ENCODE measurements at regions not wholly inside any gene's neighbourhood (a gene's known extent, or its start where the extent isn't known, plus 50 kb on each side); places are given as distances from the start of the nearest gene placed in this dataset.
"Not testable (repeated sequence)": the region's sequence is repeated elsewhere in the genome, so short reads cannot be mapped to it uniquely, and the experiment has no call there.

DNA sequence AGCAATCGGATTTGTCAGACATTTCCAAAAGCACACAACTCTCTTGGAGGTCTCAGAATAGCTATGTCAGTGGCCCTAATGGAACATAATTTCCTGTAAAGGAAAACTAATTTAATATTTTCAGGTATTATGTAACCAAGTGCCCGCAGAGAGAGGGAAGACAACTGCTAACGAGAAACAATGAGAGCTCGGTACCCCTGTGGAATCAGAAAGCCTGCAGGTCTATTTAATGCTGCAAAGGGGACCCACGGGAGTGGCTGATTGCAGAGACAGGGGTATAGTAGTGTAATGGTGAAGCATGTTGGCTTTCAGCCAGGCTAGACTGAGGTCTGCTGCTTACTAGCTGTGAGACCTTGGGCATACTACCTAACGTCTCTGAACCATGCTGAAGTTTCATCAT, 508.1 kb upstream of the BRINP1 start:
- ATAC-seq (ENCODE audit: low read depth in 2 of 2) (no peak), DNase-seq (no peak)
- Mint-ChIP-seq H3K27me3 (no peaks in the 10 kb centered on the region), H3K27ac (no peak overlapping the region), H3K9me3 (peaks cover 0 to 5% (median 2%) of the 10 kb centered on the region in 7 donors), H3K4me1 (no peaks in the 10 kb centered on the region), H3K4me3 (no peak overlapping the region), H3K36me3 (no peaks in the 10 kb centered on the region)
- H3K27me3 ChIP-seq (ENCODE audit: control insufficient read depth, insufficient read depth, low read length) = no peaks in the 10 kb centered on the region
- H3K4me3 ChIP-seq (ENCODE audit: low read depth, low read length) = no peak overlapping the region
- H3K4me1 ChIP-seq (ENCODE audit: control insufficient read depth, insufficient read depth, low read length, poor library complexity, severe bottlenecking) = no peaks in the 10 kb centered on the region
- no peak overlapping the region for H3K27ac ChIP-seq (ENCODE audit: insufficient read depth, low read length, poor library complexity, severe bottlenecking)
- H3K36me3 ChIP-seq (ENCODE audit: control insufficient read depth, insufficient read depth, low read length) = no peaks in the 10 kb centered on the region
- H3K9me3 ChIP-seq (ENCODE audit: control insufficient read depth in 2 of 2, low read length in 2 of 2) = no peaks in the 10 kb centered on the region

DNA sequence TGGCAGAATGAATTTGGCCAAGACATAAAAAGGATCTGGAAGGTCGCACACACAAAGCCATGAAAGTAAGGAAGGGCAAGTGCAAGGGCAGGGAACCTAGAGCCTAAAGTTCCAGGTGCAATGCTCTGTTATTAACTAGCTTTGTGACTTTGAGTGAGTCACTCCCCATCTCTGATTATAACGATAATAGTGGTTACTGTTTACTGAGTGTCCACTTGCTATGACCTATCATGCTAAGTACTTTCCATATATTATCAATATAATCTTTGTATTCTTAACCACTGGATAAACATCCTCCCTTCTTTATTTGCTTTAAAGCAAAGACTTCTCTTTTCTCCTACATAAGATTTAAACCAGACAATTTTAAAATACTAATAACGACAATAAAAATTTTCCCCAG, 504.6 kb upstream of the BRINP1 start:
- Histone ChIP-seq H3K9me3 (ENCODE audit: control insufficient read depth in 2 of 2, low read length in 2 of 2) (no peaks in the 10 kb centered on the region), H3K36me3 (ENCODE audit: control insufficient read depth, insufficient read depth, low read length) (no peaks in the 10 kb centered on the region), H3K27ac (ENCODE audit: insufficient read depth, low read length, poor library complexity, severe bottlenecking) (no peak overlapping the region), H3K4me3 (ENCODE audit: low read depth, low read length) (no peak overlapping the region), H3K4me1 (ENCODE audit: control insufficient read depth, insufficient read depth, low read length, poor library complexity, severe bottlenecking) (no peaks in the 10 kb centered on the region), H3K27me3 (ENCODE audit: control insufficient read depth, insufficient read depth, low read length) (no peaks in the 10 kb centered on the region)
- Mint-ChIP-seq H3K27ac (no peak overlapping the region), H3K4me3 (no peak overlapping the region), H3K27me3 (no peaks in the 10 kb centered on the region), H3K36me3 (no peaks in the 10 kb centered on the region), H3K9me3 (peaks cover 0 to 9% (median 2%) of the 10 kb centered on the region in 7 donors), H3K4me1 (no peaks in the 10 kb centered on the region)
- ATAC-seq (ENCODE audit: low read depth in 2 of 2) = no peak
- DNase-seq = no peak

- H3K27ac Mint-ChIP-seq; H3K9me3 Mint-ChIP-seq; H3K36me3 Mint-ChIP-seq; H3K4me1 Mint-ChIP-seq; H3K27ac ChIP-seq (ENCODE audit: insufficient read depth, low read length, poor library complexity, severe bottlenecking); H3K9me3 ChIP-seq (ENCODE audit: control insufficient read depth in 2 of 2, low read length in 2 of 2); H3K4me3 Mint-ChIP-seq; H3K36me3 ChIP-seq (ENCODE audit: control insufficient read depth, insufficient read depth, low read length); H3K27me3 Mint-ChIP-seq; H3K4me1 ChIP-seq (ENCODE audit: control insufficient read depth, insufficient read depth, low read length, poor library complexity, severe bottlenecking); H3K4me3 ChIP-seq (ENCODE audit: low read depth, low read length); H3K27me3 ChIP-seq (ENCODE audit: control insufficient read depth, insufficient read depth, low read length); DNase-seq; ATAC-seq (ENCODE audit: low read depth in 2 of 2): not testable (repeated sequence)
Observed at GRCh38 chr9:119870251-119870650, 501.0 kb upstream of the BRINP1 start.

- Mint-ChIP-seq H3K9me3 (peaks cover 1 to 9% (median 3%) of the 10 kb centered on the region in 7 donors), H3K4me1 (no peaks in the 10 kb centered on the region), H3K4me3 (no peak overlapping the region), H3K36me3 (no peaks in the 10 kb centered on the region), H3K27ac (no peak overlapping the region), H3K27me3 (no peaks in the 10 kb centered on the region)
- H3K4me3 ChIP-seq (ENCODE audit: low read depth, low read length) = no peak overlapping the region
- DNase-seq (no peak), ATAC-seq (ENCODE audit: low read depth in 2 of 2) (no peak)
- no peaks in the 10 kb centered on the region for H3K9me3 ChIP-seq (ENCODE audit: control insufficient read depth in 2 of 2, low read length in 2 of 2)
- H3K27ac ChIP-seq (ENCODE audit: insufficient read depth, low read length, poor library complexity, severe bottlenecking) = no peak overlapping the region
- H3K27me3 ChIP-seq (ENCODE audit: control insufficient read depth, insufficient read depth, low read length) = no peaks in the 10 kb centered on the region
- no peaks in the 10 kb centered on the region for H3K36me3 ChIP-seq (ENCODE audit: control insufficient read depth, insufficient read depth, low read length)
- no peaks in the 10 kb centered on the region for H3K4me1 ChIP-seq (ENCODE audit: control insufficient read depth, insufficient read depth, low read length, poor library complexity, severe bottlenecking)
Observed at GRCh38 chr9:119868694-119869093, 499.5 kb upstream of the BRINP1 start.

- no peak overlapping the region for H3K27ac ChIP-seq (ENCODE audit: insufficient read depth, low read length, poor library complexity, severe bottlenecking)
- H3K27me3 ChIP-seq (ENCODE audit: control insufficient read depth, insufficient read depth, low read length) = no peaks in the 10 kb centered on the region
- H3K4me1 Mint-ChIP-seq = no peaks in the 10 kb centered on the region
- no peak overlapping the region for H3K27ac Mint-ChIP-seq
- no peaks in the 10 kb centered on the region for H3K36me3 ChIP-seq (ENCODE audit: control insufficient read depth, insufficient read depth, low read length)
- H3K4me3 Mint-ChIP-seq = no peak overlapping the region
- no peak overlapping the region for H3K4me3 ChIP-seq (ENCODE audit: low read depth, low read length)
- H3K27me3 Mint-ChIP-seq = no peaks in the 10 kb centered on the region
- peaks cover 0 to 7% (median 1%) of the 10 kb centered on the region in 7 donors for H3K9me3 Mint-ChIP-seq
- H3K36me3 Mint-ChIP-seq = no peaks in the 10 kb centered on the region
- ATAC-seq (ENCODE audit: low read depth in 2 of 2) = no peak
- H3K9me3 ChIP-seq (ENCODE audit: control insufficient read depth in 2 of 2, low read length in 2 of 2) = no peaks in the 10 kb centered on the region
- no peaks in the 10 kb centered on the region for H3K4me1 ChIP-seq (ENCODE audit: control insufficient read depth, insufficient read depth, low read length, poor library complexity, severe bottlenecking)
- DNase-seq = no peak
Observed at GRCh38 chr9:119861842-119862241, 492.6 kb upstream of the BRINP1 start.

DNA sequence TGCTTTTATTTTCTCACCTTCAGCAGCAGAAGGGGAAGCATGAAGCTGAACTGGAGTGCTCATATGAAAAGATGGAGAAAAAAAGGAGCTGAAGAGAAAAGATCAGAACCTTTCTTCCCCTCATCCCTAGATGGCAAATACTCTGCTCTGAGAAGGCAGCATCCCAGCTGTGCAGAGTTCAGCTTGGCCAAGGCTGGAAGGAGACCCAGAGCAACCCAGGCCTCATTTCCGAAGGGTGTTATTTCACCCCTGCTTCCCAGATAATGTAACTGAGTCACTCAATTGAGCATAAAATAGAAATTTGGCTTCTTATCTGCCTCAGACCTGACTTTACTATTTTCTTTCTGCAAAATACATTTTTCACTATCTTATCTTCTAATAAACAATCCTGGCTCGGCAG, 489.9 kb upstream of the BRINP1 start:
- no peaks in the 10 kb centered on the region for H3K27me3 Mint-ChIP-seq
- no peaks in the 10 kb centered on the region for H3K4me1 Mint-ChIP-seq
- ATAC-seq (ENCODE audit: low read depth in 2 of 2) (no peak), DNase-seq (no peak)
- no peak overlapping the region for H3K4me3 ChIP-seq (ENCODE audit: low read depth, low read length)
- no peaks in the 10 kb centered on the region for H3K4me1 ChIP-seq (ENCODE audit: control insufficient read depth, insufficient read depth, low read length, poor library complexity, severe bottlenecking)
- H3K9me3 ChIP-seq (ENCODE audit: control insufficient read depth in 2 of 2, low read length in 2 of 2) = no peaks in the 10 kb centered on the region
- H3K36me3 ChIP-seq (ENCODE audit: control insufficient read depth, insufficient read depth, low read length) = no peaks in the 10 kb centered on the region
- H3K9me3 Mint-ChIP-seq = peaks cover 0 to 6% (median 0%) of the 10 kb centered on the region in 7 donors
- H3K36me3 Mint-ChIP-seq = no peaks in the 10 kb centered on the region
- no peak overlapping the region for H3K4me3 Mint-ChIP-seq
- H3K27me3 ChIP-seq (ENCODE audit: control insufficient read depth, insufficient read depth, low read length) = no peaks in the 10 kb centered on the region
- H3K27ac ChIP-seq (ENCODE audit: insufficient read depth, low read length, poor library complexity, severe bottlenecking) = no peak overlapping the region
- no peak overlapping the region for H3K27ac Mint-ChIP-seq

- Histone ChIP-seq H3K9me3 (ENCODE audit: control insufficient read depth in 2 of 2, low read length in 2 of 2) (no peaks in the 10 kb centered on the region), H3K4me1 (ENCODE audit: control insufficient read depth, insufficient read depth, low read length, poor library complexity, severe bottlenecking) (no peaks in the 10 kb centered on the region), H3K4me3 (ENCODE audit: low read depth, low read length) (no peak overlapping the region), H3K36me3 (ENCODE audit: control insufficient read depth, insufficient read depth, low read length) (no peaks in the 10 kb centered on the region), H3K27me3 (ENCODE audit: control insufficient read depth, insufficient read depth, low read length) (no peaks in the 10 kb centered on the region), H3K27ac (ENCODE audit: insufficient read depth, low read length, poor library complexity, severe bottlenecking) (no peak overlapping the region)
- no peaks in the 10 kb centered on the region for H3K36me3 Mint-ChIP-seq
- no peaks in the 10 kb centered on the region for H3K27me3 Mint-ChIP-seq
- ATAC-seq (ENCODE audit: low read depth in 2 of 2) (no peak), DNase-seq (no peak)
- no peak overlapping the region for H3K27ac Mint-ChIP-seq
- no peak overlapping the region for H3K4me3 Mint-ChIP-seq
- no peaks in the 10 kb centered on the region for H3K4me1 Mint-ChIP-seq
- peaks cover 0 to 1% (median 0%) of the 10 kb centered on the region in 7 donors for H3K9me3 Mint-ChIP-seq
Observed at GRCh38 chr9:119853126-119853525, 483.9 kb upstream of the BRINP1 start.

DNA sequence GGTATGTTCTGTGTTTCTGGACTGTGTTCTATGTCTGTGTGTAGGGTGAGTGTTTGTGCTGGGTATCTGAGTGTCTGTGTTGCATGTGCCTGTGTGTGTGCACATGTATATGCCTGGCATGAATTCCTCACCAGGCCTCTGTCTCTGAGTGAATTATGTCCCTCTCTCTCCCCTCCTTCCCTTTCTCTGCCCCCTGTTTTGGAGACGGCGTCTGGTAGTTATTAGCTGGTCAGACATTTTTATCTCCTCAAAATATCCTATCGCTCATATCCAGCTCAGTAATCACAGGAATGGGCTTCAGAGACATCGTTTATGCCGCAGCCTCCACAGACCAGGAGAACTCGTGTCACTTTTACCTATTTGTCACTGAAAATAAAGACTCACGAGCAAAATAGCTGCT, 483.2 kb upstream of the BRINP1 start:
- Mint-ChIP-seq H3K4me1 (no peaks in the 10 kb centered on the region), H3K36me3 (no peaks in the 10 kb centered on the region)

More for the DNA sequence above, 483.2 kb upstream of the BRINP1 start:
- Histone ChIP-seq H3K4me3 (ENCODE audit: low read depth, low read length) (no peak overlapping the region), H3K27me3 (ENCODE audit: control insufficient read depth, insufficient read depth, low read length) (no peaks in the 10 kb centered on the region), H3K4me1 (ENCODE audit: control insufficient read depth, insufficient read depth, low read length, poor library complexity, severe bottlenecking) (no peaks in the 10 kb centered on the region), H3K9me3 (ENCODE audit: control insufficient read depth in 2 of 2, low read length in 2 of 2) (no peaks in the 10 kb centered on the region), H3K36me3 (ENCODE audit: control insufficient read depth, insufficient read depth, low read length) (no peaks in the 10 kb centered on the region), H3K27ac (ENCODE audit: insufficient read depth, low read length, poor library complexity, severe bottlenecking) (no peak overlapping the region)
- peaks cover 0 to 7% (median 0%) of the 10 kb centered on the region in 7 donors for H3K9me3 Mint-ChIP-seq
- no peaks in the 10 kb centered on the region for H3K27me3 Mint-ChIP-seq
- no peak overlapping the region for H3K4me3 Mint-ChIP-seq
- no peak for ATAC-seq (ENCODE audit: low read depth in 2 of 2)
- H3K27ac Mint-ChIP-seq = no peak overlapping the region
- no peak for DNase-seq
